Ovary (tissue), 7 donors: ENCODE measurements at regions not wholly inside any gene's neighbourhood (a gene's known extent, or its start where the extent isn't known, plus 50 kb on each side); places are given as distances from the start of the nearest gene placed in this dataset.

Experiments used
- DNase-seq, 5 donors: peaks; one replicate each; pipeline ENCODE4 v3.0.0-alpha.2; 2019 to 2020
- H3K27ac ChIP-seq, 2 donors: fragments of 200-600 bp; one replicate each; pipeline versions ENCODE4 v1.5.1 to v1.8.0; 2019 to 2022
- H3K27me3 ChIP-seq: fragments of 200-600 bp; one replicate; pipeline ENCODE4 v1.8.0; 2022
- H3K36me3 ChIP-seq: fragments of 200-600 bp; sonication (generic); one replicate; pipeline ENCODE4 v1.5.1; 2019
- H3K4me1 ChIP-seq: one replicate; pipeline ENCODE4 v1.8.1; 2013; ENCODE audit warnings: mild to moderate bottlenecking, moderate library complexity; ENCODE audit not compliant: insufficient read depth
- H3K4me3 ChIP-seq: fragments of 200-600 bp; sonication (generic); one replicate; pipeline ENCODE4 v1.5.1; 2017
- H3K9me3 ChIP-seq, 2 donors: fragments of 200-600 bp in 1 of 2; sonication (generic) in 1 of 2; one replicate each; pipeline versions ENCODE4 v1.5.1 to v1.8.1; 2013 to 2019; ENCODE audit warnings: mild to moderate bottlenecking in 1 of 2, moderate library complexity in 1 of 2
- CTCF ChIP-seq, 3 donors: fragments of 450-650 bp in 2 of 3; fragments of 200-600 bp in 1 of 3; IDR thresholded peaks; one replicate each; pipeline versions ENCODE4 v1.5.1 to v1.8.0; 2016 to 2022; ENCODE audit warnings: antibody characterized with exemption in 3 of 3, mild to moderate bottlenecking in 1 of 3
- EP300 ChIP-seq: sonication (generic); formaldehyde crosslinking; IDR thresholded peaks from one replicate; pipeline ENCODE4 v1.6.1; 2017; ENCODE audit warnings: antibody characterized with exemption
- POLR2A ChIP-seq: fragments of 450-650 bp; IDR thresholded peaks from one replicate; pipeline ENCODE4 v1.6.1; 2017; ENCODE audit warnings: antibody characterized with exemption, mild to moderate bottlenecking, moderate library complexity
- WGBS, 3 donors: extraction: QIAGEN DNeasy Blood & Tissue Kit in 1 of 3; methylation state at CpG; one replicate each; pipeline versions ENCODE4 v1.1.5 to v1.1.7; 2013 to 2017; 5-methylcytosine and 5-hydroxymethylcytosine counted together
- intact Hi-C, 4 donors: fragments of 100-400 bp; cut with DNase I; formaldehyde crosslinking; loops; one replicate each; pipeline versions ENCODE4 v1.11.0 to v1.15.1; 2022 to 2023
- donor health status: DM: no; HTN: no; CAD: no; lungs with moderate emphysema.
- donor health status: DM: no; HTN: no; CAD: no.
- donor health status: Bipolar disorder and iron deficiency.
- donor health status: DM: no; HTN: no; CAD: no.
- donor health status: DM: yes; HTN: yes; CAD: no.

DNA sequence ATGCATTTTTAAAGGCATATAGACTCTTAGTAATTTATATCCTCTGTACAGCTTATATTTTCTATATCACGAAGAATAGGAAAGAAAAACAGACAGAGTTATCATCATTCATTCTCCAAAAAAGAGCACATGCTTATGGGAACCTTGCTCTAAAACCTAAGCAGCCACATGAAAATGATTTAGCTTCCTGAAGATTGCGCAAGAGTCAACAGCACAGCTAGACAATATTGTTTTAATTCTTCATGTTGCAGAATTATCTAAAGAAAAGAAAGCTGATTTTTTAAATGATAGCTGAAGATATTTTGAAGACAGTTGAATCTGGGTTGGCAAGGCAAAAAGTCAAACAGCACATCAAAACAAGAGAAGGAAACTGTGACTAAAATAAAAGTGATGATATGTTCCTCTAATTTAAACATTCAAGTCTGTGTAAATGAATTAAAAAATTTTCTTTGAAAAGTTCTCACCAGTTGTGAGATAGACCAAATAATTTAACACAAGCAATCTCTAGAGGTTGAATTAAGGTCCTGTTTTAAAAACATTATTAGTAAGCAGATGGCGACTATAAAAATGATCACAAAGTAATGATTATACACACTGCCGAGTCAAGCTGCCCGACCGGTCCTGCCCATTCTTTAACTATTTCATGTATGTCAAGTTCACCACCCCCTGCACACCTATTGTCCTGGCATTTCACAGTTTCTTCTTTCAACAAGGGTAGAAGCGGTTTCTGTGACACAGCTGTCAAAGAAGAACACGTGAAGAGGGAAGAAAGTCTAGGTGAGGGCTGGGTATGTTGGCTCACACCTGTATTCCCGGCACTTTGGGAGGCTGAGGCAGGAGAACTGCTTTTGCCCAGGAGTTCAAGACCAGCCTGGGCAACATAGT lies 74.2 kb upstream of the BHLHE40 start:
- intact Hi-C loops = loop anchor here in 1 of 4 donors (5.0 kb wide), 1 partner anchor 72 kb away; the partner anchor contains the start of gene BHLHE40
- Histone ChIP-seq H3K36me3 (no peaks in the 10 kb centered on the region), H3K4me3 (no peak overlapping the region), H3K4me1 (peaks cover 5% of the 10 kb centered on the region), H3K27me3 (no peaks in the 10 kb centered on the region), H3K27ac (no peak overlapping the region), H3K9me3 (no peaks in the 10 kb centered on the region)
- no peak for DNase-seq
- WGBS, 3 donors = 29 to 51% (median 32%) methylated on average over 9 of the region's 9 CpGs
- TF ChIP-seq EP300 = no peak
- TF ChIP-seq POLR2A = no peak
- TF ChIP-seq CTCF (IDR thresholded peaks at IDR 0.05) = no peak

- Histone ChIP-seq H3K4me3 (no peak overlapping the region), H3K9me3 (no peaks in the 10 kb centered on the region), H3K36me3 (no peaks in the 10 kb centered on the region), H3K27me3 (no peaks in the 10 kb centered on the region), H3K4me1 (peaks cover 2% of the 10 kb centered on the region), H3K27ac (no peak overlapping the region)
- intact Hi-C loops = no loop called here
- 51 to 60% (median 57%) methylated on average over 3 of the region's 3 CpGs for WGBS, 3 donors
- no peak for DNase-seq
- TF ChIP-seq POLR2A = no peak
- TF ChIP-seq CTCF (IDR thresholded peaks at IDR 0.05) = no peak
- TF ChIP-seq EP300 = no peak
Observed at GRCh38 chr3:4906107-4906621, 73.1 kb upstream of the BHLHE40 start.

GRCh38 chr3:4907050-4907449 lies 72.2 kb upstream of the BHLHE40 start:
- intact Hi-C loops = no loop called here
- no peak for DNase-seq
- H3K4me1 ChIP-seq = no peaks in the 10 kb centered on the region
- no peaks in the 10 kb centered on the region for H3K27me3 ChIP-seq
- no peak overlapping the region for H3K4me3 ChIP-seq
- H3K36me3 ChIP-seq = no peaks in the 10 kb centered on the region
- 84 to 90% (median 86%) methylated on average over 1 of the region's 1 CpG for WGBS, 3 donors
- H3K9me3 ChIP-seq = no peaks in the 10 kb centered on the region
- H3K27ac ChIP-seq = no peak overlapping the region
- no peak for TF ChIP-seq POLR2A
- TF ChIP-seq CTCF (IDR thresholded peaks at IDR 0.05) = no peak
- TF ChIP-seq EP300 = no peak

- Histone ChIP-seq H3K27ac (no peak overlapping the region), H3K4me3 (no peak overlapping the region), H3K27me3 (no peaks in the 10 kb centered on the region), H3K9me3 (no peaks in the 10 kb centered on the region), H3K36me3 (no peaks in the 10 kb centered on the region), H3K4me1 (no peaks in the 10 kb centered on the region)
- WGBS, 3 donors = 82 to 90% (median 87%) methylated on average over 7 of the region's 7 CpGs
- intact Hi-C loops = no loop called here
- DNase-seq = no peak
- TF ChIP-seq POLR2A = no peak
- TF ChIP-seq EP300 = no peak
- no peak for TF ChIP-seq CTCF (IDR thresholded peaks at IDR 0.05)
Observed at GRCh38 chr3:4907643-4908432, 71.4 kb upstream of the BHLHE40 start.
